ENCODE measurements at regions not wholly inside any gene's neighbourhood (a gene's known extent, or its start where the extent isn't known, plus 50 kb on each side); places are given as distances from the start of the nearest gene placed in this dataset.

DNA sequence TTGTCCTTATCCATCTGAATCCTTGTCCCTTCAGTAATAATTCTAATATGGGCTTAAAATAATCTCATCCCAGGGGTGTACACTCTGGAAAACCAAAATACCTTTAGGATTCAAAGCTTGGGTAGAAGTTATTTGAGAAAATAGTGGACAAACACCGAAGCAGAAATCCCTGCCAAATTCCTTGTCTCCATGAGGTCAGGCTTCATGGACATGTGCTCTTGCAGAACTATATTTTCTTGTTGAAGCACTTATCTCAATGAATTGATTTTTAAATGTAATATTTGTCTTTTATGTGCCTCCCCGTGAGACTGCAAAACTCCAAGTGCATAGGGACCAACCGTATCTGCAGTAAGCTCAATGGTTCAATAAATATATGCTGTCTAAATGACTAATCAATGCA is 1153.3 kb upstream of the AUTS2 start:
- TF ChIP-seq, protein P1, sequence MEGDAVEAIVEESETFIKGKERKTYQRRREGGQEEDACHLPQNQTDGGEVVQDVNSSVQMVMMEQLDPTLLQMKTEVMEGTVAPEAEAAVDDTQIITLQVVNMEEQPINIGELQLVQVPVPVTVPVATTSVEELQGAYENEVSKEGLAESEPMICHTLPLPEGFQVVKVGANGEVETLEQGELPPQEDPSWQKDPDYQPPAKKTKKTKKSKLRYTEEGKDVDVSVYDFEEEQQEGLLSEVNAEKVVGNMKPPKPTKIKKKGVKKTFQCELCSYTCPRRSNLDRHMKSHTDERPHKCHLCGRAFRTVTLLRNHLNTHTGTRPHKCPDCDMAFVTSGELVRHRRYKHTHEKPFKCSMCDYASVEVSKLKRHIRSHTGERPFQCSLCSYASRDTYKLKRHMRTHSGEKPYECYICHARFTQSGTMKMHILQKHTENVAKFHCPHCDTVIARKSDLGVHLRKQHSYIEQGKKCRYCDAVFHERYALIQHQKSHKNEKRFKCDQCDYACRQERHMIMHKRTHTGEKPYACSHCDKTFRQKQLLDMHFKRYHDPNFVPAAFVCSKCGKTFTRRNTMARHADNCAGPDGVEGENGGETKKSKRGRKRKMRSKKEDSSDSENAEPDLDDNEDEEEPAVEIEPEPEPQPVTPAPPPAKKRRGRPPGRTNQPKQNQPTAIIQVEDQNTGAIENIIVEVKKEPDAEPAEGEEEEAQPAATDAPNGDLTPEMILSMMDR (IDR thresholded peaks at IDR 0.05), result no peak
- TF ChIP-seq POLR2A (IDR thresholded peaks at IDR 0.05), result no peak
- TF ChIP-seq POLR2AphosphoS5 (IDR thresholded peaks at IDR 0.05), result no peak

Measured in gastroesophageal sphincter (tissue), 3 donors.